ENCODE measurements at regions not wholly inside any gene's neighbourhood (a gene's known extent, or its start where the extent isn't known, plus 50 kb on each side); places are given as distances from the start of the nearest gene placed in this dataset.
"Not testable (repeated sequence)": the region's sequence is repeated elsewhere in the genome, so short reads cannot be mapped to it uniquely, and the experiment has no call there.

GRCh38 chr12:18008642-18009041 is 81.4 kb downstream of the RERGL start:
- DNase-seq (ENCODE audit: low spot score): no peak

- no peak for DNase-seq (ENCODE audit: low spot score)
Measured at GRCh38 chr12:17999174-17999801, 90.7 kb downstream of the RERGL start.

GRCh38 chr12:17992002-17992656 is 97.9 kb downstream of the RERGL start:
- peak; percentile 43 for DNase-seq (ENCODE audit: low spot score)

GRCh38 chr12:17982556-17982955 is 107.4 kb downstream of the RERGL start:
- no peak for DNase-seq (ENCODE audit: low spot score)

- no peak for DNase-seq (ENCODE audit: low spot score)
Measured at GRCh38 chr12:17976202-17976601, 113.8 kb downstream of the RERGL start.

GRCh38 chr12:17975763-17976162 is 114.2 kb downstream of the RERGL start:
- no peak for DNase-seq (ENCODE audit: low spot score)

GRCh38 chr12:17975239-17975638 is 114.8 kb downstream of the RERGL start:
- DNase-seq (ENCODE audit: low spot score): no peak

GRCh38 chr12:17971850-17972249 is 118.1 kb downstream of the RERGL start:
- no peak for DNase-seq (ENCODE audit: low spot score)

GRCh38 chr12:17954788-17955187 is 135.2 kb downstream of the RERGL start:
- no peak for DNase-seq (ENCODE audit: low spot score)

- DNase-seq (ENCODE audit: low spot score): no peak
Measured at GRCh38 chr12:17950898-17951297, 139.1 kb downstream of the RERGL start.

GRCh38 chr12:17949558-17950141 is 140.3 kb downstream of the RERGL start:
- no peak for DNase-seq (ENCODE audit: low spot score)

GRCh38 chr12:17928708-17929366 is 161.2 kb downstream of the RERGL start:
- DNase-seq (ENCODE audit: low spot score): no peak

GRCh38 chr12:17918013-17918412 is 172.0 kb downstream of the RERGL start:
- no peak for DNase-seq (ENCODE audit: low spot score)

- no peak for DNase-seq (ENCODE audit: low spot score)
Measured at GRCh38 chr12:17884581-17884980, 205.4 kb downstream of the RERGL start.

- DNase-seq (ENCODE audit: low spot score): no peak
Measured at GRCh38 chr12:17878714-17879113, 211.3 kb downstream of the RERGL start.

GRCh38 chr12:17875230-17875629 is 214.8 kb downstream of the RERGL start:
- DNase-seq (ENCODE audit: low spot score): no peak

- DNase-seq (ENCODE audit: low spot score): no peak
Measured at GRCh38 chr12:17866802-17867201, 223.2 kb downstream of the RERGL start.

- not testable (repeated sequence) for DNase-seq (ENCODE audit: low spot score)
Measured at GRCh38 chr12:17855548-17855947, 234.4 kb downstream of the RERGL start.

- DNase-seq (ENCODE audit: low spot score): no peak
Measured at GRCh38 chr12:17853054-17853453, 236.9 kb downstream of the RERGL start.

GRCh38 chr12:17841496-17841895 is 248.5 kb downstream of the RERGL start:
- no peak for DNase-seq (ENCODE audit: low spot score)

- no peak for DNase-seq (ENCODE audit: low spot score)
Measured at GRCh38 chr12:17829813-17830212, 260.2 kb downstream of the RERGL start.

- DNase-seq (ENCODE audit: low spot score): no peak
Measured at GRCh38 chr12:17818931-17819330, 271.1 kb downstream of the RERGL start.

GRCh38 chr12:17810399-17810798 is 279.6 kb downstream of the RERGL start:
- DNase-seq (ENCODE audit: low spot score): no peak
